ENCODE measurements at regions not wholly inside any gene's neighbourhood (a gene's known extent, or its start where the extent isn't known, plus 50 kb on each side); places are given as distances from the start of the nearest gene placed in this dataset.

- TF ChIP-seq POLR2A (IDR thresholded peaks at IDR 0.05) (no peak), CTCF (IDR thresholded peaks at IDR 0.05 in 4 of 5, conservative IDR thresholded peaks at IDR 0.05 in 1 of 5) (no peak)
Observed at GRCh38 chr6:105990151-105990550, 96.0 kb upstream of the PRDM1 start.

Data from gastrocnemius medialis (tissue), 4 donors.